Right lobe of liver (tissue), 4 donors: ENCODE measurements at regions not wholly inside any gene's neighbourhood (a gene's known extent, or its start where the extent isn't known, plus 50 kb on each side); places are given as distances from the start of the nearest gene placed in this dataset.

Experiments
- POLR2A ChIP-seq: fragments of 450-650 bp; IDR thresholded peaks from one replicate; pipeline ENCODE4 v1.6.1; 2017; ENCODE audit warnings: antibody characterized with exemption, mild to moderate bottlenecking
- TF ChIP-seq, protein P1 (sequence below), 4 donors: fragments of 200-600 bp in 3 of 4; fragments of 450-650 bp in 1 of 4; IDR thresholded peaks; one replicate each; pipeline versions ENCODE4 v1.5.1 to v1.8.0; 2016 to 2022; ENCODE audit warnings: antibody characterized with exemption in 4 of 4, mild to moderate bottlenecking in 2 of 4
- donor health status: DM: no; HTN: no; CAD: no.
- donor health status: DM: no; HTN: no; CAD: no.
- donor health status: DM: no; HTN: yes; CAD: no.

DNA sequence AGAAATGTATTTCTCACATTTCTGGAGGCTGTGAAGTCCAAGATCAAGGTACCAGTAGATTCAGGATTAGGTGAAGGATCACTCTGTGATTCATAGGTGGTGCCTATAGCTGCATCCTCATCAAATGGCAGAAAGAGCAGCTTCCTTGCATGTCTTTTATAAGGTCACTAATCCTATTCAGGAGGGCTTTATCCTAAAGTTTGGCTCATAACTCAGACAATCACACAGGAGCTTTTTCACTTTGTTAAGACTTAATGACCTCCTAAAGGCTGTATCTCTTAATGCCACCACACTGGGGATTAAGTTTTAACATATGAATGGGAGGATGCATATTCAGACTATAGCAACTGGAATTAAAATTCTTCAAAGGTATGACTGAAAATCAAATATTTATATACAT is 861.1 kb downstream of the DACH1 start:
- TF ChIP-seq, protein P1, sequence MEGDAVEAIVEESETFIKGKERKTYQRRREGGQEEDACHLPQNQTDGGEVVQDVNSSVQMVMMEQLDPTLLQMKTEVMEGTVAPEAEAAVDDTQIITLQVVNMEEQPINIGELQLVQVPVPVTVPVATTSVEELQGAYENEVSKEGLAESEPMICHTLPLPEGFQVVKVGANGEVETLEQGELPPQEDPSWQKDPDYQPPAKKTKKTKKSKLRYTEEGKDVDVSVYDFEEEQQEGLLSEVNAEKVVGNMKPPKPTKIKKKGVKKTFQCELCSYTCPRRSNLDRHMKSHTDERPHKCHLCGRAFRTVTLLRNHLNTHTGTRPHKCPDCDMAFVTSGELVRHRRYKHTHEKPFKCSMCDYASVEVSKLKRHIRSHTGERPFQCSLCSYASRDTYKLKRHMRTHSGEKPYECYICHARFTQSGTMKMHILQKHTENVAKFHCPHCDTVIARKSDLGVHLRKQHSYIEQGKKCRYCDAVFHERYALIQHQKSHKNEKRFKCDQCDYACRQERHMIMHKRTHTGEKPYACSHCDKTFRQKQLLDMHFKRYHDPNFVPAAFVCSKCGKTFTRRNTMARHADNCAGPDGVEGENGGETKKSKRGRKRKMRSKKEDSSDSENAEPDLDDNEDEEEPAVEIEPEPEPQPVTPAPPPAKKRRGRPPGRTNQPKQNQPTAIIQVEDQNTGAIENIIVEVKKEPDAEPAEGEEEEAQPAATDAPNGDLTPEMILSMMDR (IDR thresholded peaks at IDR 0.05), result no peak
- TF ChIP-seq POLR2A, result no peak
